HG03095 (cell line): ENCODE measurements at regions not wholly inside any gene's neighbourhood (a gene's known extent, or its start where the extent isn't known, plus 50 kb on each side); places are given as distances from the start of the nearest gene placed in this dataset.

Experiments used
- ATAC-seq: cut with Tn5 transposase; IDR thresholded peaks from one replicate; pipeline ENCODE4 v1.9.1; 2021; ENCODE audit warnings: moderate library complexity; ENCODE audit not compliant: unreplicated experiment

- ATAC-seq: no peak
Observed at GRCh38 chr1:24990136-24990535, 60.1 kb upstream of the RUNX3 start.

DNA sequence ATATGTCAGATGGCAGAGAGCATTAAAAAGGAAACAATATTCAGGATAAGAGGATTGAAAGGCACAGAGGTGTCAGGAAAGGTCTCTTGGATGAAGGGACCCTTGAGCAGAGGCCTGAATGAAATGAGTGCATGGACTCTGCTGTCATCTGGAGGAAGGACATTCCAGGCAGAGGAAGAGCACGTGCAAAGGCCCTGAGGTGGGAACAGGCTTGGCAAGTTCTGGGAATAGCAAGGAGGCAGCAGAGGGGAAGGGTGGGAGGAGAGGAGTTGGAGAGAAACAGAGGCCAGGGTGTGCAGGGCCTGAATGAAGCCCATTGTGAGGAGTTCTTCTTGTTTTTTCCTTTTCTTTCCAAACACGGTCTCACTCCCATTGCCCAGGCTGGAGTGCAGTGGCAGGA lies 59.0 kb upstream of the RUNX3 start:
- no peak for ATAC-seq

DNA sequence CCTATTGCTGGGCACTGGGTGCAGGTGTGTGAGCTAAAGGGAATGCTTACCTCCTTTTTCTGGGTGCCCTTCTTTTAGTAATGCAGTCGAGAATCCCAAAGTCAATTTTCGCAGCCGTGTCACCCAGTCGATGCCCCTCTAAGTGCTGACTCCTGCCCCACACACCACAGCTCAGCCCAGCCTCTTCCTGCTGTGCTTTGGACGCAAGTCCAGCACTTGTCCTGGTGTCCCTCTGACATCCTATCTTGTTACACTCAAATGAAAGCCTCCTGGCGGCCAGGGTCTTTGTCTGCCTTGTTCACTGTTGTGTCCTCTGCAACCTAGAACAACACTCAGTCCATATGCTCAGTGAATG lies 58.5 kb upstream of the RUNX3 start:
- no peak for ATAC-seq

DNA sequence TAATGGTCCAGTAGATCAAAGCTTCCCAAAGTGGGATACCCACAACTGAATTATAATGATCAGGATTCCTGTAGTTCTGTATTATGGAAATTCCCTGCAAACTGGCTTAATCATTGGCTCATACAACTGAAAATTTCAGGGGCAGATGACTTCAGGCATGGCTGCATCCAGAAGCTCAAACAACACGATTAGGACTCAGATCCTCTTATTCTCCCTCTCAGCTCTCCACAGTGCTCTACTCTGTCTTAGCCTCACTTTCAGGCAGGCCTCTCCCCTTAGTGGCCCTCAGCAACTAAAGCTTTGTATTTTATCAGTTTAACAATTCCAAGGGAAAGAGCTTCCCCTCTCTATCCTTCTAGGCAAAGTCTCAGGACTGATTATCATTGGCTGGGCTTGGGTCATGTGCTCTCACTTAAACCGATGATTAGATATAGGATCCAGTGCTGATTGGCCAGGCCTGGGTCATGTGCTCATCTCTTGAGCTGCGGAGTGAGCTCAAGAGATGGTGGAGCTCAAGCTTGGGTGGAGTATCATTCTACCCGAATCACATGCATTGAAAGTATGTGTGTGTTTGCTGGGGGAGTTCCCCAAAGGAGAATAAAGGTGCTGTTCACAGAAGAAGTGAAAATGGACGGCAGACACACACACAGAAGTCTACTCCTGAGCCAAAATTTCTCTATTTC lies 57.9 kb upstream of the RUNX3 start:
- ATAC-seq: peak; percentile 50

- no peak for ATAC-seq
Observed at GRCh38 chr1:24987424-24987823, 57.3 kb upstream of the RUNX3 start.

DNA sequence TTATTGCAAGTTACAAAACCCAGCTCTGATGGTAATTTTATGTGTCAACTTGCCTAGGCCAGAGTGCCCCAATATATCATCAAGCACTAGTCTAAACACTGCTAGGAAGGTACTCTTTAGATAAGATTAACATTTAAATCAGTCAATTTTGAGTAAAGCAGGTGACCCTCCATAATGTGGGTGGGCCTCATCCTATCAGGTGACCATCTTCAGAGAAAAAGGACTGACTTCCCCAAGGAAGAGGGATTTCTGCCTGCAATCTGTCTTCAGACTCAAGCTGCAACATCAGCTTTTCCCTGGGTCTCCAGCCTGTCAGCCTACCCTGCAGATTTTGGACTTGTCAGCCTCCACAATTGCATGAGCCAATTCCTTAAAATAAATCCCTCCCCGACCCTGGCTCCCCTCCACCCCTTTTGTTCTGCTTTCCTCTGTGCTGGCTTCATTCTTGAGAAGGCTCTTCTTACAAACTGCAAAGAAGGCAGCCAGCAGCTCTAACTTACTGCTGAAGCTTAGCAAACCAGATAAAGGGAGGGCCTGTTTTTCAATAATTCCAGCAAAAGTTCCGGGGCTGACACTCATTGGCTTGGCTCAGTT lies 56.4 kb upstream of the RUNX3 start:
- no peak for ATAC-seq

DNA sequence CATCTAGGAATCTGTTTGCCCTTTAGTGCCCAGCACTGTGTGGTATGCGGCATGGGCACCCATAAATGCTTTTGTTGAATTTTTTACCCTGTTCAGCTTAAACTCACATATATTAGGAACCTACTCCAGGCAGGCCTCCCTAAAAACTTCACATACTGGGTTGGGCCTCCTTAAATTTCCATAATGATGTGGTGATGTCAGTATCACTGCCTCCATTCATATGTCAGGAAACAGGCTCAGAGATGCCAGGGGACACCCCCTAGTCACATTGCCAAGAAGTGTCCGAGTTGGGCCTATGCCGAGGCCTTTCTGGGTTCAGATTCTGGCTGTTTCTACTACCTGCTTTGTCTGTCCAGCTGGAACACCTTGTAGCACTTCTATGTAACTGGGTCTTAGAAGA lies 55.7 kb upstream of the RUNX3 start:
- ATAC-seq: no peak

GRCh38 chr1:24984800-24985522 lies 54.9 kb upstream of the RUNX3 start:
- ATAC-seq: no peak

DNA sequence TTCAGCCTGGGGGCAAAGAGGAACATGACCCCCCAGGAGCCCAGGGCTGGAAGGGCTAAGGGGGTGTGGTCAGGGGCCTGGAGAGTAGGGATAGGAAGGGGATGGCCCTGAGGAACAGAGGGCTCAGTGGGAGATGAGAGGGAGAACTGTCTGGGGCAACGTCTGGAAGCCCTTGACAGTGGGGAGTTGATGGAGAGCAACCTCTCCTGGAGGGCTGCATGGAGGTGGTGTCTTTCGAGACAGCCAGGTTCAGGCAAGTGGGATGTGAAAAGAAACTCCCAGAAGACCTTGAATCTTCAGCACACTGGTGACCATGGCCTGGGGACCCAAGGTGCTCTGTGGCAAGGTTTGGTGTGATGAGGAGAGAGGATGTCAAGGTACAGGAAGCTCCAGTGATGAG lies 54.2 kb upstream of the RUNX3 start:
- ATAC-seq: no peak

GRCh38 chr1:24983006-24983680 lies 53.1 kb upstream of the RUNX3 start:
- ATAC-seq: no peak

GRCh38 chr1:24981631-24982005 lies 51.5 kb upstream of the RUNX3 start:
- no peak for ATAC-seq

DNA sequence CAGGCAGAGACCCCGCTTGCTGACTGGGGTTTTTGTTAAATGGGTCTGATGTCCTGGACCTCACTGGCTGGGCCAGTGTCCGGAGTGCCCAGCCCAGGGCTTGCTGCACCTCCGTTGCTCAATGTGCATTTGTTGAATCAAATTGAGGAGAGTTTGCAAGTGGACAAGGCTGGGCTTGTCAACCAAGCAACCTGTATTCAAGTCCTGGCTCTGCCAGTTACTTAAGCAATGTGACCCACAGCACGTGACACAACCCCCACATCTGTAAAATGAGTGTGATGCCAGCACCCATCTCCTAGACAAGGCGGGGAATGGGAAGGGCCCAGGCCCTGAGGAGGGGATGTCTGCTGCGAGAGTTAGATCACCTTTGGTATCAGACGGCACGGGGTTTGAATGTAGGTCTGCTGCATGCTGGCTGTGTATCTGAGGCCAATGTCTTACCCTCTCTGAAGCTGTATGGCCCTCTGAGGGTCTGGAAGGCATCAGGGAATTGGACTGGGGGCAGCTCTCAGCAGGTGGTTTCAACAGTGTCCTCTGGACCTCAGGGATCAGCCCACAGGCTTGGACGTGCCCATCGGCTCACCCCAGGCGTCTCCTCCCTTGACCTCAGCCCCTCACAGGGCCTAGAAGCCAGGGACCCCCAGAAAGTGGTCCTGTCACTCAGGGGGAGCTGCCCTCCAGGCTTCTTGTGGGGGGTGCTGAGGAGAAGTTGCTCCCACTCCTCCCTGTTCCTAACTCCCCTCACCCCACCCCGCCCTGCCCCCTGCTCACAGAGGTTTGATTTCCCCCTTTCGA lies 51.0 kb upstream of the RUNX3 start:
- ATAC-seq: no peak
